ENCODE measurements at regions not wholly inside any gene's neighbourhood (a gene's known extent, or its start where the extent isn't known, plus 50 kb on each side); places are given as distances from the start of the nearest gene placed in this dataset.

DNA sequence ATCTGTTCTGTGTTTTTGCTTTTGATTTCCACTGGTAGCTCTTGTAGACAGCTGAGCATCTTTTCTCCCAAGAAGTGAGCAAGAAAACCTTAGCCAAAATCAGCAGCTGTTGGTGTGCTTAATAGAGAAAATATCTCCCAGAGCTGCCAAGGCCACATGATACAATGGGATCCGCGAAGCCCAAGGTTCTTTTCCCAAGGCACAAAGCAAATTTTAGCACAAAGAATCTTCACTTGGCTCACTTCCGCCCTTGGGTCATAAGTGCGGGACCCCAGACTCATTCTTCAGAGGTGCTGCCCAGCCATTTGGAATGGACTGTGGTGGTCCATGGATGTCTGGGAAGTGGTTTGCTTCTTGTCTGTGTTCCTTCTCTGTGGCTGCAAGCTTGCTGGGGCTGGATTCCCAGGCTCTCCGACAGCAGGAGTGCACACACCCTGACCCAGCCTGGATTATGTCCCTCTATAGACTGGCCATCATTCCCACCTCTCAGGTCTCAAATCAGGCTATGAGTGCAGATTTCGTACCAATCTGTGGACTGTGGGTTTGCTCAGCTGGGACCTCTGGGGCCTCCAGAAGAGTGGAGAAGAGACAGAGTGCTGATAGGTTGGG is 93.0 kb upstream of the TMEM72 start:
- intact Hi-C loops (cut with DNase I) = no loop called here
- TF ChIP-seq CTCF (IDR thresholded peaks at IDR 0.05) = no peak
- peaks cover 0 to 23% (median 0%) of the 10 kb centered on the region in 9 donors for H3K4me1 ChIP-seq
- DNase-seq (no peak), ATAC-seq (peak in 7 of 8 donors; percentile 48 to 85 (median 83))
- H3K27ac ChIP-seq = peak overlapping the region in 7 of 10 donors; percentile 9 to 58 (median 39)
- H3K36me3 ChIP-seq = no peaks in the 10 kb centered on the region
- no peaks in the 10 kb centered on the region for H3K27me3 ChIP-seq
- H3K9me3 ChIP-seq = no peaks in the 10 kb centered on the region
- H3K4me3 ChIP-seq = no peak overlapping the region
- WGBS, 2 donors = 69 to 70% methylated on average over 6 of the region's 6 CpGs

DNA sequence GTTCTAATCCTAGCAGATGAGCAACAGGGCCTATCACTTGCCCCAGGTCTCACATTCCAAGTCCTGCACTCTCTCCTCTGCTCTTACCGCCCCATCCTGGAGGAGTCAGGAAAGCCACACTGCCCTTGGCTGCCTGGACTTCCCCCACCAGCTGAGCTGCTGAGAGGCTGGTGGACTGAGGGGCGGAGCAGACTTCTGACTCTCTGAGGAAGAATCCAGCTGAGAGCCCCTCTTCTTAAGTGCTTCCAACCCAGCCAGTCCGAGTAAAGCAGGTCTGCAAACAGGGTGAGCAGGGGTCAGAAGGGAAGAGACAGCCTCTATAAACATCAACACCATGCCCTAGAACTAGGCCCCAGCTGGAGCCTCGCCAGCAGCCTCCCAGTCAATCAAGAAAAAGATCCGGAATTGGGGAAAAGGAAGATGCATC is 92.4 kb upstream of the TMEM72 start:
- TF ChIP-seq CTCF (IDR thresholded peaks at IDR 0.05) = no peak
- DNase-seq (no peak), ATAC-seq (peak in 5 of 8 donors; percentile 33 to 53 (median 44))
- intact Hi-C loops (cut with DNase I) = no loop called here
- Histone ChIP-seq H3K4me3 (no peak overlapping the region), H3K27ac (peak overlapping the region in 7 of 10 donors; percentile 9 to 58 (median 39)), H3K4me1 (peaks cover 0 to 23% (median 0%) of the 10 kb centered on the region in 9 donors), H3K27me3 (no peaks in the 10 kb centered on the region), H3K9me3 (no peaks in the 10 kb centered on the region), H3K36me3 (no peaks in the 10 kb centered on the region)
- WGBS, 2 donors = 74 to 78% methylated on average over 5 of the region's 5 CpGs

GRCh38 chr10:44820094-44820493 is 91.0 kb upstream of the TMEM72 start:
- H3K27me3 ChIP-seq = no peaks in the 10 kb centered on the region

GRCh38 chr10:44821290-44821689 is 89.8 kb upstream of the TMEM72 start:
- ATAC-seq (no peak), DNase-seq (no peak)
- H3K27me3 ChIP-seq = no peaks in the 10 kb centered on the region
- H3K4me1 ChIP-seq = peaks cover 0 to 23% (median 0%) of the 10 kb centered on the region in 9 donors
- no peak overlapping the region for H3K27ac ChIP-seq
- WGBS, 2 donors = 93 to 95% methylated on average over 8 of the region's 8 CpGs
- TF ChIP-seq CTCF (IDR thresholded peaks at IDR 0.05) = no peak
- no peaks in the 10 kb centered on the region for H3K9me3 ChIP-seq
- H3K36me3 ChIP-seq = no peaks in the 10 kb centered on the region
- intact Hi-C loops (cut with DNase I) = no loop called here
- no peak overlapping the region for H3K4me3 ChIP-seq

More at GRCh38 chr10:44820094-44820493, 91.0 kb upstream of the TMEM72 start:
- intact Hi-C loops (cut with DNase I) = no loop called here
- peaks cover 0 to 23% (median 0%) of the 10 kb centered on the region in 9 donors for H3K4me1 ChIP-seq
- no peak overlapping the region for H3K27ac ChIP-seq
- no peak for TF ChIP-seq CTCF (IDR thresholded peaks at IDR 0.05)
- H3K4me3 ChIP-seq = no peak overlapping the region
- H3K36me3 ChIP-seq = no peaks in the 10 kb centered on the region
- WGBS, 2 donors = 96 to 98% methylated on average over 3 of the region's 3 CpGs
- ATAC-seq (no peak), DNase-seq (no peak)
- H3K9me3 ChIP-seq = no peaks in the 10 kb centered on the region

All from heart right ventricle (tissue), 16 donors.